Keratinocyte (primary cell): ENCODE measurements at regions not wholly inside any gene's neighbourhood (a gene's known extent, or its start where the extent isn't known, plus 50 kb on each side); places are given as distances from the start of the nearest gene placed in this dataset.

Source experiments
- EZH2 ChIP-seq: IDR thresholded peaks from one replicate; pipeline ENCODE4 v1.6.1; 2012; ENCODE audit warnings: inconsistent platforms, mild to moderate bottlenecking, low read length, moderate library complexity
- TF ChIP-seq, protein P1 (sequence below), 3 experiments: IDR thresholded peaks in 1 of 3; conservative IDR thresholded peaks in 1 of 3; optimal IDR thresholded peaks in 1 of 3; 2 replicates in 2 of 3; 3 replicates in 1 of 3; pipeline versions ENCODE3 to v1.5.1; 2011; ENCODE audit warnings: low read length in 3 of 3, mild to moderate bottlenecking in 3 of 3, moderate library complexity in 2 of 3, control low read depth in 1 of 3, inconsistent platforms in 1 of 3; ENCODE audit not compliant: insufficient read depth in 2 of 3; ENCODE audit errors: extremely low read depth in 1 of 3

DNA sequence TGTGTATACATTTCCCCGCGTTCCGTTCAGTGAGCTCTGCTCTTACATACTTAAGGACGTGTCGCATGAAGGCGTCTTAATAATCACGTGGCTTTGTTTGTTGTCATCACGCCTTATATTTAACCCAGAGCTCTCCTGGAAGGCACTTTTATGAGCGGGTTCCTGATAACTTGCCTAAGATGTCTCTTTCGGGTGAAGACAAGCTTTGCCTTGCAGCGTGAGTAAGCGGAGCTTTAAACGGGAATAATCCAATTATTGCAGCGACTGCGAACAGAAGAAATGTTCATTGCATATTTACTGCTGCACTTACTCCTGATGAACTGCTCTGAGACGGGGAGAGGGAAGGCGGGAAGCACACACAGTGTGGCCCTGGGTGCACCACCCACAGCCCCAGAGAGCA, 1128.2 kb downstream of the BRD1 start:
- TF ChIP-seq, protein P1, sequence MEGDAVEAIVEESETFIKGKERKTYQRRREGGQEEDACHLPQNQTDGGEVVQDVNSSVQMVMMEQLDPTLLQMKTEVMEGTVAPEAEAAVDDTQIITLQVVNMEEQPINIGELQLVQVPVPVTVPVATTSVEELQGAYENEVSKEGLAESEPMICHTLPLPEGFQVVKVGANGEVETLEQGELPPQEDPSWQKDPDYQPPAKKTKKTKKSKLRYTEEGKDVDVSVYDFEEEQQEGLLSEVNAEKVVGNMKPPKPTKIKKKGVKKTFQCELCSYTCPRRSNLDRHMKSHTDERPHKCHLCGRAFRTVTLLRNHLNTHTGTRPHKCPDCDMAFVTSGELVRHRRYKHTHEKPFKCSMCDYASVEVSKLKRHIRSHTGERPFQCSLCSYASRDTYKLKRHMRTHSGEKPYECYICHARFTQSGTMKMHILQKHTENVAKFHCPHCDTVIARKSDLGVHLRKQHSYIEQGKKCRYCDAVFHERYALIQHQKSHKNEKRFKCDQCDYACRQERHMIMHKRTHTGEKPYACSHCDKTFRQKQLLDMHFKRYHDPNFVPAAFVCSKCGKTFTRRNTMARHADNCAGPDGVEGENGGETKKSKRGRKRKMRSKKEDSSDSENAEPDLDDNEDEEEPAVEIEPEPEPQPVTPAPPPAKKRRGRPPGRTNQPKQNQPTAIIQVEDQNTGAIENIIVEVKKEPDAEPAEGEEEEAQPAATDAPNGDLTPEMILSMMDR (optimal IDR thresholded peaks at IDR 0.05 in 1 of 3, IDR thresholded peaks at IDR 0.05 in 1 of 3, conservative IDR thresholded peaks at IDR 0.05 in 1 of 3; ENCODE audit: extremely low read depth in 1 of 3, insufficient read depth in 2 of 3, low read length in 3 of 3), result no peak
- TF ChIP-seq EZH2, result no peak
